ENCODE measurements at regions not wholly inside any gene's neighbourhood (a gene's known extent, or its start where the extent isn't known, plus 50 kb on each side); places are given as distances from the start of the nearest gene placed in this dataset.
"Not testable (repeated sequence)": the region's sequence is repeated elsewhere in the genome, so short reads cannot be mapped to it uniquely, and the experiment has no call there.

DNA sequence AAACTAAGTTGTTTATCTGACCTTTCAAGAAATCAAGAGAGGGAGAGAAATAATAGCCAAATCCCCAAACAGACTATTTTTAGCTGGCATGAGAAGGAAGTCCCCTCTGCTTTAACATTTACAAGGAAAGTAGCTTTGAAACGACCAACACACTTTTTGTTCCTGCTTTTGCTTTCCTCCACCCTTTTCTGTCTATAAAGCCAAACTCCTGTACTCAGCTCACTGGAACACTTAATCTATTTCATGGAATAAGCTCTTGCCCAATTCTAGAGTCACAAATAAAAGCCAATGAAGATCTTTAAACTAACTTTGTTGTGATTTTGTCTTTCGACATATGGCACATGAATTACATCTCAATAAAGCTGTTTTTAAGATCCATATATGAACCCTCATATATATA is 86.8 kb upstream of the CCDC71L start:
- Histone ChIP-seq H3K27me3 (ENCODE audit: insufficient read depth, low read depth, severe bottlenecking) (no peaks in the 10 kb centered on the region), H3K9me3 (ENCODE audit: severe bottlenecking) (no peaks in the 10 kb centered on the region), H3K4me3 (ENCODE audit: low read depth, low read length) (no peak overlapping the region), H3K36me3 (no peaks in the 10 kb centered on the region), H3K27ac (no peak overlapping the region)
- no peak for DNase-seq
- TF ChIP-seq, protein P1, sequence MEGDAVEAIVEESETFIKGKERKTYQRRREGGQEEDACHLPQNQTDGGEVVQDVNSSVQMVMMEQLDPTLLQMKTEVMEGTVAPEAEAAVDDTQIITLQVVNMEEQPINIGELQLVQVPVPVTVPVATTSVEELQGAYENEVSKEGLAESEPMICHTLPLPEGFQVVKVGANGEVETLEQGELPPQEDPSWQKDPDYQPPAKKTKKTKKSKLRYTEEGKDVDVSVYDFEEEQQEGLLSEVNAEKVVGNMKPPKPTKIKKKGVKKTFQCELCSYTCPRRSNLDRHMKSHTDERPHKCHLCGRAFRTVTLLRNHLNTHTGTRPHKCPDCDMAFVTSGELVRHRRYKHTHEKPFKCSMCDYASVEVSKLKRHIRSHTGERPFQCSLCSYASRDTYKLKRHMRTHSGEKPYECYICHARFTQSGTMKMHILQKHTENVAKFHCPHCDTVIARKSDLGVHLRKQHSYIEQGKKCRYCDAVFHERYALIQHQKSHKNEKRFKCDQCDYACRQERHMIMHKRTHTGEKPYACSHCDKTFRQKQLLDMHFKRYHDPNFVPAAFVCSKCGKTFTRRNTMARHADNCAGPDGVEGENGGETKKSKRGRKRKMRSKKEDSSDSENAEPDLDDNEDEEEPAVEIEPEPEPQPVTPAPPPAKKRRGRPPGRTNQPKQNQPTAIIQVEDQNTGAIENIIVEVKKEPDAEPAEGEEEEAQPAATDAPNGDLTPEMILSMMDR (IDR thresholded peaks at IDR 0.05; ENCODE audit: low read depth, low read length) = no peak

DNA sequence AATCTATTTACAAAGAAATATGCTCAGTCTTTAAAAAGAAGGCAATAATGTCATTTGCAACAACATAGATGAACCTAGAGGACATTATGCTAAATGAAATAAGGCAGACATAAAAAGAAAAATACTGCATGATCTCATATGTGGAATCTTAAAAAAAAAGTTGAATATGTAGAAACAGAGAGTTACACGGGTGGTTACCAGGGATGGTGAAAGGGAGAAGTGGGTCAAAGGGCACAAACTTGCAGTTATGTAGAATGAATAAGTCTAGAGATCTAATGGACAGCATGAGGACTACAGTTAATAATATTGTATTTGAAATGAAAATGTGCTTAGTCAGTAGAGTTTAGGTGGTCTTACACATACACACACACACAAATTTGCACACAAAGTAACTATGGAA is 88.2 kb upstream of the CCDC71L start:
- Histone ChIP-seq H3K36me3 (no peaks in the 10 kb centered on the region), H3K27ac (no peak overlapping the region), H3K4me3 (ENCODE audit: low read depth, low read length) (no peak overlapping the region), H3K9me3 (ENCODE audit: severe bottlenecking) (no peaks in the 10 kb centered on the region), H3K27me3 (ENCODE audit: insufficient read depth, low read depth, severe bottlenecking) (no peaks in the 10 kb centered on the region)
- DNase-seq = no peak
- TF ChIP-seq, protein P1 (IDR thresholded peaks at IDR 0.05; ENCODE audit: low read depth, low read length) = no peak

DNA sequence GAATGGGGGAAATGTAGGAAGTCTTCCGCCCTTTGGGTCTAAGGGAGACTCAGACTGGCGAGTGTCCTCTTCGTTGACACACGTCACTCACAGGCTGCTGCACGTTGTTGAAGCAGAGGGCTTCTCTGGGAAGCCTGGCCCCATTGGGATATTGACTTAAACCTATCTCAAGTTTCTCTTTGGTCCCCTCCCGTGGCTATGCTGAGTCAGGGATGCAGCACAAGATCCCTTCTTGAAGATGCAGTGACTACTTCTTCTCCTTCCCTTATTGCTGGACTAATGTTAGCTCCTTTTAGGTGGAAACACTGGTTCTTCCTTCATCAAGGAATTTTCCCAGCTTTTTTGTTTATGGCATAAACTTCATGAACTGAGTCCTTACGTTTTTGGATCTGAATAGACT is 89.8 kb upstream of the CCDC71L start:
- H3K27ac ChIP-seq = no peak overlapping the region
- no peak for DNase-seq
- H3K4me3 ChIP-seq (ENCODE audit: low read depth, low read length) = no peak overlapping the region
- no peaks in the 10 kb centered on the region for H3K27me3 ChIP-seq (ENCODE audit: insufficient read depth, low read depth, severe bottlenecking)
- no peaks in the 10 kb centered on the region for H3K36me3 ChIP-seq
- peaks cover 2% of the 10 kb centered on the region for H3K9me3 ChIP-seq (ENCODE audit: severe bottlenecking)
- TF ChIP-seq, protein P1 (IDR thresholded peaks at IDR 0.05; ENCODE audit: low read depth, low read length) = no peak

DNA sequence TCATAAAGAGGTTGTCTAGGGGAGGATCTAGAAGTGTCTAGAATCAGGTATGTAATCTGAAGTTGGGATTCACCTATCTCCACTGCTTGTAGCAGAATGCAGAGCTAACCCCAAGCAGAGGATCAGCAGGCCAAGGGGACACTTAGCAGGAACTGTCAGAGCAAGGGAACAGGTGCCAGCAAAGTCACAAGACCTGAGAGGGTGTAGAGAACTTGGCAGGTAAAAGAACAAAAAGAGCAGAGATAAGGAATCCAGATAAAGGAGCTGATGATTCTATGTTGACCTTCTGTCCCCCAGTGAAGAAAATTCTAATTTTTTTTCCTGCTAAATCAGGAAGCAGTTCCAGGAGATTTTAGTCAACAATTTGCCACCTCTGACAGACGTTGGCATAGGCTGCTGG is 91.4 kb upstream of the CCDC71L start:
- TF ChIP-seq, protein P1 (IDR thresholded peaks at IDR 0.05; ENCODE audit: low read depth, low read length) = no peak
- DNase-seq = no peak
- Histone ChIP-seq H3K27me3 (ENCODE audit: insufficient read depth, low read depth, severe bottlenecking) (no peaks in the 10 kb centered on the region), H3K27ac (no peak overlapping the region), H3K4me3 (ENCODE audit: low read depth, low read length) (no peak overlapping the region), H3K9me3 (ENCODE audit: severe bottlenecking) (peaks cover 2% of the 10 kb centered on the region), H3K36me3 (no peaks in the 10 kb centered on the region)

DNA sequence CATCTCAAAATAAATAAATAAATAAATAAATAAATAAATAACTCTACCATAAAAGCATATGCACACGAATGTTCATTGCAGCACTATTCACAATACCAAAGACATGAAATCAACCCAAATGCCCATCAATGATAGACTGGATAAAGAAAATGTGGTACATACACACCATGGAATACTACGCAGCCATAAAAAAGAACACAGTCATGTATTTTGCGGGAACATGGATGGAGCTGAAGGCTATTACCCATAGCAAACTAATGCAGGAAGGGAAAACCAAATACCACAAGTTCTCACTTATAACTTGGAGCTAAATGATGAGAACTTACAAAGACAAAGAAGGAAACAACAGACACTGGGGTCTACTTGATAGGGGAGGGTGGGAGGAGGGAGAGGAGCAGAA is 94.1 kb upstream of the CCDC71L start:
- H3K4me3 ChIP-seq (ENCODE audit: low read depth, low read length); DNase-seq; H3K27me3 ChIP-seq (ENCODE audit: insufficient read depth, low read depth, severe bottlenecking); H3K27ac ChIP-seq; H3K36me3 ChIP-seq; H3K9me3 ChIP-seq (ENCODE audit: severe bottlenecking): not testable (repeated sequence)

DNA sequence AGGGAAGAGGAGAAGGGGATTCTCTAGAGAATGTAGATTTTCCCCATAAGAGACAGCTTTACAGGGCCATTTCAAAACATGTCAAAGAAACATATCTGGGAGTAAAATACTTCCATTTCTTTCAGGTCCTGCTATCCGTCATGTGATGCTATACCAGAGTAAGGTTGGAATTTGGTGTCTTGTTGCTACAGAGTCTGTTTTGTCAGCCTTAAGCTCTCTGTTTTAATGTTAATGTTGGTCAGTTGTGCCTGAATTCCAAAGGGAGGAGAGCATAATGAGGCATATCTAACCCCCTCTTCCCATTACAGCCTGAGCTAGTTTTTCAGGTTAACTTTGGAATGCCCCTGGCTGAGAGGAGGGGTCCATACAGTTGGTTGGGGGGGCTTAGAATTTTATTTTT is 94.7 kb upstream of the CCDC71L start:
- Histone ChIP-seq H3K27me3 (ENCODE audit: insufficient read depth, low read depth, severe bottlenecking) (no peaks in the 10 kb centered on the region), H3K9me3 (ENCODE audit: severe bottlenecking) (peaks cover 2% of the 10 kb centered on the region), H3K4me3 (ENCODE audit: low read depth, low read length) (no peak overlapping the region), H3K27ac (no peak overlapping the region), H3K36me3 (no peaks in the 10 kb centered on the region)
- no peak for DNase-seq
- TF ChIP-seq, protein P1 (IDR thresholded peaks at IDR 0.05; ENCODE audit: low read depth, low read length) = no peak
